HUDEP-2 (cell line): ENCODE measurements at regions not wholly inside any gene's neighbourhood (a gene's known extent, or its start where the extent isn't known, plus 50 kb on each side); places are given as distances from the start of the nearest gene placed in this dataset.
A peak's percentile ranks its signal among the peaks of the same experiment; 100 is the strongest.

Source experiments
- DNase-seq, 76 experiments: peaks; one replicate each; lab custom pipeline; 2025; ENCODE audit not compliant: unreplicated experiment in 76 of 76; lab: John Stamatoyannopoulos, UW

DNA sequence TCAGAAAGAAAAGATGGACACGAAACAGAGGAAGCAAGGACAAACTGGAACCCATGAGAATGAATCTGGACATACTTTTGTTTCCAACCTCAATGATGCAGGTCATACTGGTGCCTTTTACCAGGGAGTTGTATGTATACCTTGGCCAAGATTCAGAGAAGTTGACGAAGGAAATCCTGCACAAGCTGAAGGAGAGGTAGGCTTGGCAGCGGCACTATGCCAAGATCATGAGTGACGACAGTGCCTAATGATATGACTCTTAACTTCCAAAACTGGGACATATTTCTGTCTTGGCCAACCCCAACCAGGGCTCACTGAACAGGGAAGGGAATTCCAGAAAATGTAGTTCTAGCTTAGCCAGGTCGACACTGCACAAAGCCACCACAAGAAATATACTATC, 149.2 kb upstream of the SLCO3A1 start:
- no peak for DNase-seq

DNA sequence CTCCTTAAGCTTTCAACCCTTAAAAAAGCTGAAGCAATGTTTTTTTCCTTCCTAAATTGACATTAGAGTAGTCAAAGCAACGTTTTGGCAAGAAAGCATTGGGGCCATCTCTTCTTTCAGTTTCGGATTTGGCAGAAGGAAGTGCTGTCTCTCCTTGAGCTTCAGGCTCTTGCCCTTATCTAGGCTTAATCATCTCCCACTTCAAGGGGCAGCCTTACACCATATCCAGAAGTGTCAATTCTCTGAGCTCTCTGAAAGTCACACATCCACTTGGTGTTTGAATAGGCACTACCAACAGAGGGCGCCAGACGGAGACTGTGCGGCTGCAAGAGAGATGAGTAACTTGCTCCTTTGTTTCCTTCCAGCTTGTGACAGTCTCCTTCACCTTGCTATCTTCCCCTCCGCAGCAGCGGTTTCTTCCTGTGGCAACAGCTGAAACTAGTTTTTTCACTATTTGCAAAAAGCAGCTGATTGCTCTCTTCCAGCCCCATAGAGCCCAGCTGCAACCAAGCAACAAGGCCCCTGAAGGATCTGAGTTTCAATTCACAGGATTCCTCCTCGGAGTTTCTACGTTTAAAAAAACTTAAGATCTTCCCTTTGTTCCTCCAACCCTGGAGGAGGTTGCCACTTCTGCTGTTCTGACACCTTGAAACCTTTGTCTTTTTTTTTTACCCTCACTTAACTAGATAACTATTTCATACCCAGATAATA, 147.0 kb upstream of the SLCO3A1 start:
- DNase-seq, result peak in 60 of 76 experiments; percentile 2 to 68 (median 24)

DNA sequence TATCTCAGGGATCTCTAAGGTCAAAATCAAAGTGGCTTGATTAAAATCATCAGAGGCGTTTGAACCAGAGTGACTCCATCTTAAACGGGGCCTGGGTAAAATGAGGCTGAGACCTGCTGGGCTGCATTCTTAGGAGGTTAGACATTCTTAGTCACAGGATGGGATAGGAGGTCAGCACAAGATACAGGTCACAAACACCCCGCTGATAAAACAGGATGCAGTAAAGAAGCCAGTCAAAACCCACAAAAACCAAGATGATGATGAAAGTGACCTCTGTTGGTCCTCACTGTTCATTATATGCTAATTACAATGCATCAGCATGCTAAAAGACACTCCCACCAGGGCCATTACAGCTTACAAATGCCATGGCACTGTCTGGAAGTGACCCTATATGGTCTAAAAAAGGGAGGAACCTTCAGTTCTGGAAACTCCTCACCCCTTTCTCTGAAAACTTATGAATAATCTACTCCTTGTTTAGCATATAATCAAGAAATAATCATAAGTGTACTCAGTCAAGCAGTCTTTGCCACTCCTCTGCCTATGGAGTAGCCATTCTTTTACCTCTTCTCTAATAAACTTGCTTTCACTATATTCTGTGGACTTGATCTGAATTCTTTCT, 143.3 kb upstream of the SLCO3A1 start:
- DNase-seq, result no peak

DNA sequence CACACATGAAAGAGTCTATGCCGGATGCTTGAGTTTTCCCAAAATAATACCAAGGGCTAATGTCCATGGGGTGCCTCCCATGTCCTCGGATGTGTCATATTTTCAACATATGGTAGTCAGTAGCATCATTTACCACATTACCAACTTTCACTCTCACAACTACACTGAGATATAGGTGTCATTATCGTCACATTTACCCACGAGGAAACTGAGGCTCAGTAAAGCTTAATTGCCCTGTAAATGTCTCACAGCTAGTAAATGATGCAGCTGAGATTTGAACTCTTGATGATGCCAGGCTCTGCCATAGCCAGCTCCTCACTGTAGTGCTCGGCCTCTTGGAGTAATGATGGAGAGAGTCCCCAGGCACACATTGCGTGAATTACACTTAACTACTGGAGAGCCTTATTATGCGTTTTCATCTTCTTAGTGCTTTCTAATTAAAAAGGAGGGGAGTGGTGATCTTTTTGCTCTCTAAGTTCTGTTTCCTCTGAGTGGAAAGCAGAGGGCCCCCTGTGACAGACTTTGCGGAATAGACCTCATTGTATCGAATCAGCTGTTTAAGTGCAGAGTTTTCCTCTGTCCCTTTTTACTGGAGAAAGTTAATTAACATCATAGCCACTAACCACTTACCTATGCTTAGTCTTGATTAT, 142.0 kb upstream of the SLCO3A1 start:
- DNase-seq, result no peak

DNA sequence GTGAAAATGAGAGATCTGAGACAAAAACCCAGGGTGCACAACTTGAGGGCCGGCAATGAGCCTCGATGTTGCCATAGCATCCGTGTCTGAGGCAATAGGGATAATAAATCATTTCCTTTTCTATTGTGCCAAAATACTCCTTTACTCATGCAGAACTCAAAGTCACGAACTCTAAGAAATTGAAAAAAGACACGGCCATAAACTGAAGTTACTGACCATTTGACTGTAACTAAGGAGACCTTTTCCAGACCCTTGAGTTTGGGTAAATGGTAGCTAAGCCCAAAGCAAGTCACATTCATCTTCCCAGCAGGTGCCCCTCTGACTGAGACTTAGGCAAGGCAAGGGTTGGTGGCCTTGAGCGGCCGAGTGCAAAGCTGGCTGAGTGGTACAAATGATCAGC, 141.2 kb upstream of the SLCO3A1 start:
- no peak for DNase-seq

DNA sequence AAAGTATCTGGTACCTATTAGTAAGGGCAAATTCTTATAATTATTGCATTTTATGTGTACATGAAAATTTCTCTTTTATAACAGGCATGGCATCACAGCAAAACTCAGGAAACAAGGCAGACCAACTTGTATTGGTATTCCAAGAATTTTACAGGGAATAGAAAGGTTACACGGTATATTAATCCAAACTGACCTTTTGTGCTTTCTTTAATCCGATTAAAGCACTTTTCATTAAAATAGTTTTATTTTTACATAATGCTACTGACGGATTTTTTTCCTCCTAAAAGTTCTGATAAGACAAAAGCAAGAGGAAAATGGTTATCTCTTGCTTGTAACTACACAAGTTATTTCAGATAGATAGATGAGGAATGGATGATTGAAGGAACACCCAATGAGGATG, 137.0 kb upstream of the SLCO3A1 start:
- no peak for DNase-seq

DNA sequence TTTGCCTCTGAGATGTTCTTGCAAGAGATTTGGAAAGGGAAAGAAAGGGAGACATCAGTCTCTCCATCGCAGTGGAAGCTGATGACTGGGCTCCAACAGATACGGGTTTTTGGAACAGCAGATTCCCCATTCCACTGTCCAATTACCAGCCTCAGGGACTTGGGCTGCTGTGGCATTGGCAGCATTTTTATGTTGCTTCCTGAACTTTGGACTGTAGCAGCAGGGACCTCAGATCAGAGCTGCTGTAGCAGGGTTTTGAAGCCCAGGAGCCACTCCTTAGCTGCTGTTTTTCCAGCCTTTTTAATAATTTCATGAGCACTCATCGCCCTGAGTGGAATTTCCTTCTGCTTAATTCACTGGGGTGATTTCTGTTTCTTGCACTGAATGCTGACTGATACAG, 135.7 kb upstream of the SLCO3A1 start:
- no peak for DNase-seq

DNA sequence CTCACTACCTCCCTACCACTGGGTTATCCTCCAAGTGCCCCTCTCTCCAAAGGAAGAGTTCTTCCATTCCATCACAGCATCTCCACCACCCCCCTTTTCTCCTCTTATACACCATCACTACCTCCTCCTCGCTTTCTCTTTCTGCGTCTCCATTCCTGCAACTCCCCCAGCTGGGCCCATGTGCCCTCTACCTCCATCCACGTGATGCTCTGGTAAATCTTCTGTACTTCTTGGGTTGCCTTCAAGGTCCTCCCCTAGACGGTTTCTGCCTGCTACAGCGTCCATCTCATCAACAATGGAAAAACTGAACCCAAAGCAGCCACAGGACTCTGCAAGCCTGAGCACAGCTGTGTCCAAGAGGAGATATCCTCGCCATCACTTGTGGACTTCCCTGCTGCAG, 129.5 kb upstream of the SLCO3A1 start:
- no peak for DNase-seq

DNA sequence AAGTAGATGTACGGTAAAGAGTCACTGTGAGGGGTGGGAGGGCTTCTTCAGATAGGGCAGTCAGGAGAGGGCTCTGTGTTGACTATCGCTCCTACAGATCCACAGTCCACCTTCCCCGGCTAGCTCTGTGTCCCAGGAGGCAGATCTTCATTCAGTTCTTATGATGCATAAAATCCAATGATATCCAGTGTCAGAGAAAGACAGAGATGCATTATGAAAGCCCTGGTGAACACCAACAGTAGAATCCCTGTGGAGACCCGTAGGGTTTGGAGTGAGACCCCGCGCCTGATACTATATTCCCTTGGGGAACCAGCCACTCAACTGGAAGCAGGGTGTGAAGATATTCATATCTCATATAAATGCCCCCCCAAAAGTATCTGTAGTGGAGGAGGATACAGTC, 119.8 kb upstream of the SLCO3A1 start:
- no peak for DNase-seq

DNA sequence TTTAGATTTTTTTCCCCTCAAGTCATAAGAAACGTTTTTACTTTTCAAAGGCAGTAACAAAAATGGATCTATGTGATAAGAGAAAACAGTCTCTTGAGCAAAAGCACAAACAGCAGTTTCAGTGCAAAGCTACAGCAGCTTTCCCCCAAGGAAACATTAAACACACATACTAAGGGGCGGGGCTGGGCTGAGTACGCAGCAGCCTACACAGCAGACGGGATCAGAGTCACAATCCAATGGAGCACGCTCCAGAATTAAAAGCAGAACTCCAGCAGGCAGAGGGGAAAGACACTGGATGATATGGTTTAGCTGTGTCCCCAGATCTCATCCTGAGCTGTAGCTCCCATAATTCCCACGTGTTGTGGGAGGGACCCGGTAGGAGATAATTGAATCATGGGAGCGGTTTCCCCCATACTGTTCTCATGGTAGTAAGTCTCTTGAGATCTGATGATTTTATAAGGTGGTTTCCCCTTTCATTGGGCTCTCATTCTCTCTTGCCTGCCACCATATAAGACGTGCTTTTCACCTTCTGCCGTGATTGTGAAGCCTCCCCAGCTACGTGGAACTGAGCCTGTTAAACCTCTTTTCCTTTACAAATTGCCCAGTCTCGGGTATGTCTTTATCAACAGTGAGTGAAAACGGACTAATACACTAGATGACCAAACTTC, 116.2 kb upstream of the SLCO3A1 start:
- no peak for DNase-seq

DNA sequence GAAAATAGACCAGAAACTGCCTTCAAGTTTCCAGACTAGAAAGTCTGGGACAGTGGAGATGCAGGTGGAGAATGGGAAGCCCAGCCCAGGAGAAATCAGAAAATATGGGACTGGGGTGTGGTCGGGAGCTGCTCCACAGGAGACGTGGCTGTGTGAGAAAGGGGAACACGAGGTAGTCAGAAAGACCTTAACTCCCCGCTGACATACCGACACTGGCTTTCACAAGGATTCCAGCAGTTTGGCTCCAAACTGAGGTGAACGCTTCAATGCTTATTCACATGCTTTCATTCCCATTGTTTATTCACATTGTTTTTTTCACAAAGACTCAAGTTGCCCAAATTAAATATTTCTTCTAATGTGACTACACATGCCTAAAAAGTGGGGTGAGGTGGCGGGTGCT, 111.5 kb upstream of the SLCO3A1 start:
- DNase-seq, result no peak

DNA sequence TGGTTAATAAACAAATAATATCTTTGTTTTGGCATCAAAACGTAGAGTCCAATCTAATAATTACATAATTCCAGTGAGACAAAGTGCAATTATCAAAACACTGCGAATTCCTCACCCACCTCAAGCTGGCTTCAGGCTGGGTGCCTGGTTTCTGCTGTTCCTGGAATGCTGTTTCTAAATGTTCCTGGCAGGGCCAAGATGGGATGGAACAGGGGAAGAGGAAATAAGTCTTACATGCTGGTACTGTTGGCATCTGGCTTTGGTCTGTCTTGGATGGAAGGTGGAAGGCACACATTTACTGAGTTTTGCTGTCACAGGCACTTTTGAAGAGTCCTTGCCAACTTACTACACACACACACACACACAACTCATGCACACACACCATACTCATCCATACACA, 101.9 kb upstream of the SLCO3A1 start:
- no peak for DNase-seq

DNA sequence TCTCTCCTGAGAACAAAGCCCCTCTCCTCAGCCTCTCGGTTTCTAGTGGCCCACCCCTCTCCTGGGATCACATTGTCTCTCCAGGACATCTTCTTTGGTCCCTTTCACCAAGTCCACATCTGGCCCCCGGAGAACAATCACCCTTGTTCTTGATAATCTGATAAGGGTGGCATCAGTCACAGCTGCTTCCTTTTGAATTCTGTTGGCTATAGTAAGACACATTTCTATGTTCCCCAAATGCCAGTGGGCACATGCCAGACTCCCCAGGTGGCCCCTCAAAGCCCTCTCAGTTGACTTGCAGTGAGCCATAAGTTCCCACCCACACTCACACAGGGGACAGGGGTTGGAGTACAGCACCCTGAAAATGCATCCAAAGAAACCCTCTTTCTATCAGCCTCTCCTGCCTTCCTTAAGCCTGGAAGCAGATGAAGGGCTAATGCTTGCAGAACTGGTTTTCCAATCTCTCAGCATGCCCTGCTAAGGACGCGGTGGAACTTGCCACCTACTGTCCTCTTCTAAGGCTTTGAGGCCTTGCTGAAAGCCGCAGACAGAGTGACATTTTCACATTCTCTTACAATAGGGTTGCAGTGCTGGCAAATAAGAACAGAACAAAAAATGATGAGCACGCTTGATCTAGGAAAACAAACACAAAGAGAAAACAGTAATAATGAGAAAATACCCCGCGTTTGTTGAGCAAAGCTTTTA, 101.3 kb upstream of the SLCO3A1 start:
- DNase-seq, result no peak

DNA sequence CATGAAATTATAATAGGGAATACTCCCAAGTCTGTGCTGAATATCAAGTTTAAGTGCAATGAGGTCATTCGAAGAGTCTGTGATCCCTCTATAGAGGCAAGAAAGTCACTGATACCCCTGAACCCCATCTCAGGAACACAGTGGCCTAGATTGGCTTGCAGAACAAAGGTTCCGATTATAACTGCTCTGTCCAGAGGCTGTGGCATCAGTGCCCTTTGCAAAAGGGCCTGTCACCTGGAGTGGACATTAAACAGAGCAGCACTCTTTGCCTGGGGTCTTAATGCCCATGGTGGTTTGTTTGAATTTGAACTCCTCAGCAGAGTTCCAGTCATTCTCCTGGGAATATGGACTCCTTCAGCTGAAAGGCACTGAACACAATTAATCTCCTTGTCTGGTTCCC, 93.9 kb upstream of the SLCO3A1 start:
- no peak for DNase-seq

DNA sequence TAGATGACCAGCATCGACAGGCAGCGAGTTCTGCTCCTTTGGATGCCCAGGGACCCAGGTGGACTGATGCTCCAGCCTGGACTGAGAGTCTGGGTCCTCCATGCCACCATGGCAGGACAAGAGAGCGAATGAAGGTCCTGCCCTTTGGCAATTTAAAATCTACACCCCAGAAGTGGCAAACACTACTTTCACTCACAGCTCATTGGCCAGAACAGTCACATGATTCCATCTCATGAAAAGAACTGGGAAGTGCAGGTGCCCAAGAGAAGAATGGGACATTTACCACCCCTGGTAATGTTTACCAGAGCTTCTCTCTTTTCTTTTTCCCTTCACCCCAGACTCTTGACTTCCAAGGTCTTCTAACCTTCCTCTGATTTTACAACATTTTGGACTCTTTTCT, 87.8 kb upstream of the SLCO3A1 start:
- DNase-seq, result no peak

DNA sequence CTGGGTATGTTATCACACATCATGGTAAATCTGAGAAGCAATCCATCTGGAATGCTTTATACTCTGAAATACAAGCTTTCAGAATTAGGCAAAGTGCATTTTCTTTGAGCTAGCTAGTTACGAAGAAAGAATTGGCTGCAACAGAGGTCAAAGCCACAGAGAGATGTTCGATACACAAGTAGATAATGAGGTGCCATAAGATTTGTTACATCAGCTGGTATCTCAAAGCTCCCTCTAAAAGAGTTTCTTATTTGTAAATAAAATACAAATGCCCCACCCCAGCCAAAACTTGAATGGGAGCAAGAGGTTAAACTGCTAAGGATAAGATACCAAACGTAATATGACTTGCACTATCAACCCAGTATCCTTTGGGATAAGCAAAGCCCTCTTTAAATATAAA, 84.0 kb upstream of the SLCO3A1 start:
- DNase-seq, result no peak

DNA sequence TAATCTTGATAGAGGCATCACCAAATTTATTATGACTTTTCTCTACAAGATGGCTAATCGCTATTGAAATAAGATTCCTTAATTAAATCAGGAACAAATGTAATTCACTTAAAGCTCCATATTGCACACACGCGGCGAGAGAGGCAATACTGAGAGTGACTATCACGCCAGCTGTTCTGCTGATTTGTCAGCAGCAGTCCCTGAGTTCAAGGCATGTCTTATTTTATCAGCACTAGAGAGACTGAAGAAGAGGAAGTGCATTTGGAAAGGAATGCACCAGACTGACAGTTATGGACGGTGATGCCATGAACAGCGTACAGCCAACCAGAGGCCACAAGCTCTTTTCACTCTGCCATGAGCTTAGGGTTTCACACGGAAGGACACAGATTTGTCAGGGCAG, 83.6 kb upstream of the SLCO3A1 start:
- DNase-seq, result no peak

DNA sequence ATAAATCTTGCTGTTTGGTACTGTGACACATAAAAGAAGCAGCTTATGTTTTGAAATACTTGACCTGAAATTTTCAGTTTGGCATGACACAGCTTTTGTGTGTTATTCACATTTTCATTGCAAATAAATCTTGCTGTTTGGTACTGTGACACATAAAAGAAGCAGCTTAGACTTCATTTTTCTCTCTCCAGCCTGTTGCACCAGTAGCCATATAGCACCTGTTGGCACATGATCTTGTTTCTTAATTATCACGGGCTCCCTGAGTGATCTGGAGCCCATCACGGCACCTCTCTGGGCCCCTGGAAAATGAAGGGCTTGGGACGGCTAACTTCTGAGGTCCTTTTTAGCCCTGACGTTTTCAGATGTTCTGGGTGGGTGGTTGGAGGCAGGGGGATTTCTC, 77.4 kb upstream of the SLCO3A1 start:
- no peak for DNase-seq

DNA sequence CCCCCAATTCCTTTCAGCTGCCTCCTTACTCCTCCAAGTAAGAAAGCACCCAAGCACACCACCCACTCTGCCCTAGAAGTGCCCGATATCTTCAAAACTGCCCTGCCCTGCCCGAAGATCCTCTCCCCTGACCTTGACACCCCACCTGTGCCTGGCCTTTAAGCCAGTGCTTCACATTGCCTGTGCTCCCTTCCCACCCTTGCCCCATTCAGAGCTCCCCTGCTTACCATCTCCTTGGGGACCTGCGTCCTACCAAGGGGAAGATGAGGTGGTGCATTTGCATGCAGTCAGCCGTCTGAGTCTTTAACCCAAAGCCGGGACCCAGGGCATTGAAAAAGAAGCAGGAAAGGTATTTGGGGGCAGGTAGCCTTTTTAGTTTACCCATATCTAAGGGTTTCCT, 73.5 kb upstream of the SLCO3A1 start:
- no peak for DNase-seq

DNA sequence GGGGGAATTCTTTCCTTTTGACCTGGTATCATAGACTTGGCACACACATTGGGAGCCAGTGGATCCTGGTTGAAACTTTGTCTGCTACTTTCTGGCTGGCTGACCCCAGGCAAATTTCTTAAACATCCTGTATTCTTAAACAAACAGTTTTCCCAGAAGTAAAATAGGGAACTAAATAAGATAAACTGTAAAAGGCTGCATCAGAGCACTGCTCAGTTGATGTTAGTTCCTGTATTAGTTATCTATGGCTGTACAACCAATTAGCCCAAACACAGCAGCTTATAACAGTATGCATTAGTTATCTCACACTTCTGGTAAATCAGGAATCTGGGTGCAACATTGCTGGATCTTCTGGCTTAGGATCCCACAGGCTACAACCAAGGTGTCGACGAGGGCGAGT, 73.1 kb upstream of the SLCO3A1 start:
- no peak for DNase-seq

DNA sequence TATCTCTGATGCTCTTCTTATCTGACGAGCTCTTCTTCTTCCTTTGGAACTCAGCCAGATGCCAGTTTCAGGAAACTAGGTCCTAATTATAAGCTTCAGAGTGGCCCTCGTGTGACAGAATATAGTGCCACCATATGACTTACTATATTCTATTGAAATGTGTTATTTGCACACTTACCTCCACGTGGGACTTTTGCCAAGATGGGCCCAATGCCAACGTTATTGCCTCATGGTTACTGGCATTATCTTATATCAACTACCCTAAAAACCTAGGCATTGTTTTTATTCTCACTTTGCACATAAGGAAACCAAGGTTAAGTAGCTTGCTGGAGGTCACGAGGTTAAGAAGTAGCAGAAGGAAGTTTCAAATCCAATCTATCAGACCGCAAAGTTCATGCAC, 71.3 kb upstream of the SLCO3A1 start:
- DNase-seq, result no peak
